HPDE6-E6E7 (cell line): ENCODE measurements at regions not wholly inside any gene's neighbourhood (a gene's known extent, or its start where the extent isn't known, plus 50 kb on each side); places are given as distances from the start of the nearest gene placed in this dataset.

Experiments used
- DNase-seq: peaks from one replicate; pipeline ENCODE4 v3.0.0; 2011; ENCODE audit warnings: missing footprints; ENCODE audit errors: extremely low spot score

DNA sequence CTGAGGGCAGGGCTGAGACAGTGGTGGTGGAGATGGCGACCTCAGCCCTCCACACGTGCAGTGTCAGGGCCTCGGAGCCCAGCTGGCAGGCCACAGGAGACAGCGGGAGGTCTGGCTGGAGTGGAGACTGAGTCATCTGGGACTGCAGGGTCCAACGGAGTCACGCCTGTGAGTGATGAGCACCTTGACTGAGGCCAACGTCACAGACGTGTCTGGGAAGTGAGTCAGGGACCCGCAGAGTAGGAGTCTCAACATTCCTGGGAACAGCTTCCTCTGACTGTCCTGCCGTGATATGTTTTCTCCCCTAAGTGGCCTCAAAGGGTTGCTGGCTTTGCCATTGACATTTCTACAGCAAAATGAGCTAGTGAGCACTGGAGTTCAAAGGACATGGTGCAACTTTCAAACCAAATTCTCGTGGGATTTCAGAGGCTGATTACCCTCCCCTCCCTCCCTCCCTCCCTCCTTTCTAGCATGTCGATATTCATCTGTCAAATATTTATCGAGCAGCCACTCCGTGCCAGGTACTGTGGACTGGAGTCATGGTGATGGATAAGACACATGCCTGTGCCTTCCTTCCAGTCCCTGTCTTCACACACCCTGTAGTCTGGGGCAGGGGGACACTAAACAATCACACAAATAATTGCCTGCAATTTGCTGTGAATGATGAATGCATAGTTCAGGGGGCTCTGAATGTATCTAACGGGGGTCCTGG is 53.3 kb upstream of the AMOTL2 start:
- DNase-seq: peak; percentile 93

DNA sequence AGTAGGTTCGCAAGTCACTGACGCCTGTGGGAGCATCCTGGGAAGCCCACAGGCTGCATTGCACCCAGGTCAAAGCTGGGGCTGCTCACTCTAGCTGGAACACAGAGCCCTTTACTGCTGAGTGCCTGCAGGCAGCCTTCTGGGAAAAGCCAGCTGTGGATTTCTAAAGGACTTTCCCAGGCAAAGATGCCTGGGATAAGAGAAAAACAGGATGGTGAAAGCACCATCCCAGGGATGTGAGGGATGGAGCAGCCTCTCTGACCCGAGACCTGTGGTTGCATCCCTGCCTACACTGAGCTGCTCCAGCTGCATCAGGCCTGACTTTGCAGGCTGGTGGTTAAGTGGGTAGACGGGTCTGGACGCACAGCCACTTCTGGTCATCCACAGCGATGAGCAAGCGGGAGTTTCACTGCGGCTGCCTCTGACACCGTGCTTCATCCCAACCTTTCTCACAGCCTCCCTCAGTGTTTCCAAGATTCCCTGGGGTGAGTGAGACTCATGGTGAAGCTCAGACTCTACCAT is 52.5 kb upstream of the AMOTL2 start:
- DNase-seq: no peak

DNA sequence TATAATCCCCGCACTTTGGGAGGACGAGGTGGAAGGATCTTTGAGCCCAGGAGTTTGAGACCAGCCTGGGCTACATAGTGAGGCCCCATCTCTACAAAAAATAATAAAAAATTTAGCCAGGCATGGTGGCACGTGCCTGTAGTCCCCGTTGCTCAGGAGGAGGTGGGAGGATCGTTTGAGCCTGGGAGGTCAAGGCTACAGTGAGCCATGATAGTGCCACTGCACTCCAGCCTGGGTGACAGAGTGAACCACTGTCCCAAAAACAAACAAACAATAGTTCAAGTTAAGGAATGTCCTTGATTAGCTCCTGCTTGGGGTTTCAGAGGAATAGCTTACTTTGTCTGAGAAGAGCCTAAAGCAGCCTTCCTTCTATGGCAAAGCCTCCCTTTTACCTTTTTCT is 51.7 kb upstream of the AMOTL2 start:
- no peak for DNase-seq
